ENCODE measurements at regions not wholly inside any gene's neighbourhood (a gene's known extent, or its start where the extent isn't known, plus 50 kb on each side); places are given as distances from the start of the nearest gene placed in this dataset.
"Not testable (repeated sequence)": the region's sequence is repeated elsewhere in the genome, so short reads cannot be mapped to it uniquely, and the experiment has no call there.

DNA sequence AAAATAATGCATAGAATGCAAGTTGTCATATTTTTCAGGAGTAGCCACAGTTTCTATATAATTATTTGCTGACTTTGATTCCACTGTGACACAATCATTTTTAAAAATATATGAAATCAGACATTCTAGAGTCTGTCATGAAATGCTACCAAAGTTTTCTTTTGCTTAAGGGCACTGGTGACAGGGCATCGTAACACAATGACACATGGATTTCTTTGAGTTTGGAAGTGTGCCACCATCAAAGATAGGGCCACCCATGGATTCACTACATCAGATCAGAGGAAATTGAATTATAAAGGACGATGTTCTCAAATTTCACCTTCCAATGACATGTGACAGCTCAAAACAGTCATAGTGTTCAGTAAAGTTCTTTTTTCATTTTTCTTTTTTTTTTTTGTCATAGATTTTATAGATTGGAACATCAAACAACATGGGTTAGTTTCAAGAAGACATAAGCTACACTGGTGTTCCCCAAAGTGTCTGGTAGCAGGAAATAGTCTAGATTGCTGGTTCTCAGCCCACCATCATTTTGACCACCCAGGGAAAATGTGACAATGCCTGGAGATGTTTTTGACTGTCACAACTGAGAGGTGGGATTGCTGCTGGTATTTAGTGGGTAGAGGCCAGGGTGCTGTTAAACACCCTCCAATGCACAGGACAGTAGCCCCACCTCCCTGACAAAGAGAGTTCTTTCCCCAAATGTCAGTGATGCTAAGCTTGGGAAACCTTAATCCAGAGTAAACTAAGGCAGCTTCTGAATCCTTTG is 123.8 kb upstream of the DOK5 start:
- no peak overlapping the region for H3K27ac ChIP-seq (replicated peaks)
- DNase-seq (ENCODE audit: low read depth in 1 of 2, low spot score in 1 of 2), result no peak
- TF ChIP-seq SPI1 (IDR thresholded peaks at IDR 0.05; ENCODE audit: borderline replicate concordance, low read depth) (no peak), POLR2AphosphoS5 (IDR thresholded peaks at IDR 0.05; ENCODE audit: low read depth) (no peak), REST (IDR thresholded peaks at IDR 0.05; ENCODE audit: insufficient replicate concordance, low read depth) (no peak), GABPA (IDR thresholded peaks at IDR 0.05; ENCODE audit: low read depth) (no peak)
- TF ChIP-seq, protein P1, sequence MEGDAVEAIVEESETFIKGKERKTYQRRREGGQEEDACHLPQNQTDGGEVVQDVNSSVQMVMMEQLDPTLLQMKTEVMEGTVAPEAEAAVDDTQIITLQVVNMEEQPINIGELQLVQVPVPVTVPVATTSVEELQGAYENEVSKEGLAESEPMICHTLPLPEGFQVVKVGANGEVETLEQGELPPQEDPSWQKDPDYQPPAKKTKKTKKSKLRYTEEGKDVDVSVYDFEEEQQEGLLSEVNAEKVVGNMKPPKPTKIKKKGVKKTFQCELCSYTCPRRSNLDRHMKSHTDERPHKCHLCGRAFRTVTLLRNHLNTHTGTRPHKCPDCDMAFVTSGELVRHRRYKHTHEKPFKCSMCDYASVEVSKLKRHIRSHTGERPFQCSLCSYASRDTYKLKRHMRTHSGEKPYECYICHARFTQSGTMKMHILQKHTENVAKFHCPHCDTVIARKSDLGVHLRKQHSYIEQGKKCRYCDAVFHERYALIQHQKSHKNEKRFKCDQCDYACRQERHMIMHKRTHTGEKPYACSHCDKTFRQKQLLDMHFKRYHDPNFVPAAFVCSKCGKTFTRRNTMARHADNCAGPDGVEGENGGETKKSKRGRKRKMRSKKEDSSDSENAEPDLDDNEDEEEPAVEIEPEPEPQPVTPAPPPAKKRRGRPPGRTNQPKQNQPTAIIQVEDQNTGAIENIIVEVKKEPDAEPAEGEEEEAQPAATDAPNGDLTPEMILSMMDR (IDR thresholded peaks at IDR 0.05; ENCODE audit: insufficient read depth, low read length), result no peak
- no peaks in the 10 kb centered on the region for H3K27me3 ChIP-seq (ENCODE audit: insufficient read depth, poor library complexity, severe bottlenecking)
- H3K4me3 ChIP-seq (replicated peaks; ENCODE audit: insufficient read depth, low read length), result no peak overlapping the region

DNA sequence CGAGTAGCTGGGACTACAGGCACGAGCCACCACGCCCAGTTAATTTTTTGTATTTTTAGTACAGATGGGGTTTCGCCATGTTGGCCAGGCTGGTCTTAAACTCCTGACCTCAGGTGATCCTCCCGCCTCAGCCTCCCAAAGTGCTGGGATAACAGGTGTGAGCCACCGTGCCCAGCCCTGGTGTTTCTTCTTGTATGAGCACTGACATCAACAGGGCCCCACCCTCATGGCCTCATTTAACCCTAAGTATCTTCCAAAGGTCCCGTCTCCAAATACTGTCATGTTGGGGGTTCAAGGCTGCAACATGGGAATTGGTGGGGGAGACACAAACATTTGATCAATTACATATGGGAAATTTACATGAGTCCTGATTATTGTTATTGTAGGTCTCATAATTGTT is 122.9 kb upstream of the DOK5 start:
- not testable (repeated sequence) for H3K27ac ChIP-seq (replicated peaks); H3K4me3 ChIP-seq (replicated peaks; ENCODE audit: insufficient read depth, low read length); H3K27me3 ChIP-seq (ENCODE audit: insufficient read depth, poor library complexity, severe bottlenecking); DNase-seq (ENCODE audit: low read depth in 1 of 2, low spot score in 1 of 2)

DNA sequence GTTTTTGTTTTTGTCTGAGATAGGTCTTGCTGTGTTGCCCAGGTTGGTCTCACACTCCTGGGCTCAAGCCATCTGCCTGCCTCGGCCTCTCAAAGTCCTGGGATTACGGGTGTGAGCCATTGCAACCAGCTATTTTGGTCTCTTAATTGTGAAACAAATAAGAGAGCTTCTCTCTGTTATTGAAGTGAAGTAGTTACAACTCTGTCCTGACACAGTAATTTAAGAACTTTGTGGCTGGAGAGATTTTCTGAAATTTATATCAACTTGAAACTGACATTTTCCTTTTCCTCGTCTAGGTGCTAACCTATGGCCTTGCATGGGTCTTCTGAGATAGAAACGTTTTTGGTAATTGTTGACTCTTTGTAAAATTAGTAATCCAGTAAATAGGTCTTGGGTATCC is 122.1 kb upstream of the DOK5 start:
- no peaks in the 10 kb centered on the region for H3K27me3 ChIP-seq (ENCODE audit: insufficient read depth, poor library complexity, severe bottlenecking)
- no peak overlapping the region for H3K27ac ChIP-seq (replicated peaks)
- DNase-seq (ENCODE audit: low read depth in 1 of 2, low spot score in 1 of 2), result no peak
- TF ChIP-seq POLR2AphosphoS5 (IDR thresholded peaks at IDR 0.05; ENCODE audit: low read depth), result no peak
- TF ChIP-seq, protein P1 (IDR thresholded peaks at IDR 0.05; ENCODE audit: insufficient read depth, low read length), result no peak
- no peak for TF ChIP-seq SPI1 (IDR thresholded peaks at IDR 0.05; ENCODE audit: borderline replicate concordance, low read depth)
- no peak for TF ChIP-seq GABPA (IDR thresholded peaks at IDR 0.05; ENCODE audit: low read depth)
- no peak for TF ChIP-seq REST (IDR thresholded peaks at IDR 0.05; ENCODE audit: insufficient replicate concordance, low read depth)
- no peak overlapping the region for H3K4me3 ChIP-seq (replicated peaks; ENCODE audit: insufficient read depth, low read length)

DNA sequence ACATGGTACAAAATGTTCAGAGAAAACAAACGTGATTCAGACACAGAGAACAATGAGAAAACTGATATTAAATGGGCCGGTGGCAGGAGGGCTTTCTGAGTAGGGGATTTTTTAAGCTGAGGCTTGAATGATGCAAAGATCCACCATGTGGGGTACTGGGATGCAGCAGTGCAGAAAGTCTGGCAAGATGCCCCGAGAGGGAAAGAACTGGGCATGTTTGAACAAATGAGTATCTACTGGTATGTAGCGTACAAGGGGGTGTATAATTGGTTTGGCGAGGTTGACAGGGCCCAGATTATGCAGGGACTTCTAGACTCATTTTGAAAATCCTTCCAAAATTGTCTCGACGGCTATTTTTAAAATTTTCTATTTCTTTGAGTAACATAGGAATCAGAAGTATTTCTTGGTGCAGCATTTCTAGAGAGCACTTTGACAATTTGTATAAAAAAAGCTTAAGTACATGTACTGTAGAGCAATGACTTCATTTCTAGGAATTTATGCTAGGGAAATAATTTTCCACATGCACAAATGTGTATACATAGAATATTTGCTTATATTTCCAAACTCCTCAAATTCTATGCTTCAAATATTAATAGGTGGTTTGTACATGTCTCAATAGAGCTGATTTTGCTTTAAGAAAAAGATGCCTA is 119.6 kb upstream of the DOK5 start:
- TF ChIP-seq POLR2AphosphoS5 (IDR thresholded peaks at IDR 0.05; ENCODE audit: low read depth), result no peak
- no peak for TF ChIP-seq REST (IDR thresholded peaks at IDR 0.05; ENCODE audit: insufficient replicate concordance, low read depth)
- no peak for TF ChIP-seq GABPA (IDR thresholded peaks at IDR 0.05; ENCODE audit: low read depth)
- TF ChIP-seq, protein P1 (IDR thresholded peaks at IDR 0.05; ENCODE audit: insufficient read depth, low read length), result no peak
- no peaks in the 10 kb centered on the region for H3K27me3 ChIP-seq (ENCODE audit: insufficient read depth, poor library complexity, severe bottlenecking)
- no peak overlapping the region for H3K27ac ChIP-seq (replicated peaks)
- no peak overlapping the region for H3K4me3 ChIP-seq (replicated peaks; ENCODE audit: insufficient read depth, low read length)
- no peak for DNase-seq (ENCODE audit: low read depth in 1 of 2, low spot score in 1 of 2)

Data from HL-60 (cell line).